AG10803 (cell line): ENCODE measurements at regions not wholly inside any gene's neighbourhood (a gene's known extent, or its start where the extent isn't known, plus 50 kb on each side); places are given as distances from the start of the nearest gene placed in this dataset.

Source experiments
- DNase-seq: peaks from one replicate; pipeline ENCODE4 v3.0.0; 2010; ENCODE audit warnings: low read depth
- H3K4me3 ChIP-seq: 2 replicates; pipeline ENCODE4 v1.5.1; 2011; ENCODE audit warnings: mild to moderate bottlenecking, low read length, control low read depth
- CTCF ChIP-seq: conservative IDR thresholded peaks from 2 replicates; pipeline ENCODE4 v1.5.1; 2011; ENCODE audit warnings: mild to moderate bottlenecking, low read length, control low read depth, inconsistent platforms

DNA sequence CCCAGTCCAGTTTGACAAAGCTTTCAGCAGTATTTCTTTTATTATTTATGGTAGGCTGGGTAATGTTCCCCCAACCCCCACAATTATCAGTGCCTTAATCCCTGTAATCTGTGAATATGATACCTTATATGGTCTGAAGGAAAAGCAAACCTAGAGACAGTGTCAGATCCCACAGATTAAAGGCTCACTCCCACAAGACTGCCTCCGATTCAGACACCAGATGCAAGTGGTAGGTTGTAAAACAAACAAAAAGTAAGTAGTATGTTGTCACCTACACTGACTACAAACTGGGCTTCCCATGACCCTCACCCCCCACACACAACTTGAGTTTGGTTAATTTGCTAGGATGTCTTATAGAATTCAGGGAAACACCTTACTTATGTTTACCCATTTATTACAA is 201.2 kb downstream of the NSG2 start:
- no peak for DNase-seq
- H3K4me3 ChIP-seq: no peak overlapping the region
- TF ChIP-seq CTCF: no peak

DNA sequence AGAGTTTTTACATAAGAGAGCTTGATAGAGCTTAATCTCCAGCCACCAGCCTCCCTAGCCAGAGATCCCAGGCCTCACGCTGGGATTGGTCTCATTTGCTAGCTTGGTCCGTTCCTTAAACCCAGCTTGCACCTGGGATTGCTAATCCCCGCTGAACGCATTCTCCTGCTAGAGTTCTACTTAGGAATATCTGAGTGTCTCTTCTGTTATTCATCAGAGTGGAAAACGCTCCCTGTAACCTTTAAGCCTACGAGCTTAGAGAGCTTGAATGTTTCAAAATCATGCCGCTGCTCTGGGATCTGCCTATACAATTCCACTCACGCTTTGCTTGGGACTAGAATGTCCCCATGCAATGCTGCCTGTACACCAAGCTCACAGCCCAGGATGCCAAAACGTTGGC is 201.8 kb downstream of the NSG2 start:
- H3K4me3 ChIP-seq: no peak overlapping the region
- no peak for TF ChIP-seq CTCF
- DNase-seq: no peak

DNA sequence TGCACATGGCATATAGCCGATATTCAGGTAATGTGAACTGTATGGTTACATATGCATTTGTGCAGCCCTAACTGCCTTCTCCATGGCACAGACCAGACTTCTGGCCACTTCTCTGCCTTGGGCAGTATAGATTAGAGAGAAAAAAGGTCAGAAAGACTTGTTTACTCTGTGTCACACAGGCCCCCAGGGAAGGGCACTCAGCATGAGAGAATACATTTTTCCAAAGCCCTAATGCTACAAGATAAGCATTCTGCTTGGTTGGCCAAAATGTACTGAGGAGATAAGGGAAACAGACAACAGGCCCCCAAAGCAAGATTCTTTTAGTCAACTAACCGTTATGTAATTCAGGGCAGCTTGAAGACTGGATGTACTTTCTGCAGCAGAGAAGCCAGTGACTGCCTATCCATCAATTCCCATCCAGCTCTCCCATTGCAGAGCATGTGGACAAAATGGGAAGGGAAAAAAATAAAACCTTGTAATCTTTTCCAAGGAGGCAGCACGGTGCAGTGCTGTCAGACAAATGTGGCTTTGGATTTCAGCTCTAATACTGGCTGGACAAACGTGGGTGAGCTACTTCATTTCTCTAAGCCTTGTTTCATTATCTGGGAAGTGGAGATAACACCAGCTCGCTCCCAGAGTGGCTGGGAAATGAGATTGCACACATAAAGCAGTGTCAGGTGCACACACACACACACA is 205.9 kb downstream of the NSG2 start:
- H3K4me3 ChIP-seq: no peak overlapping the region
- TF ChIP-seq CTCF: no peak
- no peak for DNase-seq

GRCh38 chr5:174252121-174252520 is 206.6 kb downstream of the NSG2 start:
- no peak for TF ChIP-seq CTCF
- DNase-seq: no peak
- H3K4me3 ChIP-seq: no peak overlapping the region

- no peak overlapping the region for H3K4me3 ChIP-seq
- no peak for TF ChIP-seq CTCF
- DNase-seq: no peak
Observed at GRCh38 chr5:174259696-174260420, 214.4 kb downstream of the NSG2 start.

DNA sequence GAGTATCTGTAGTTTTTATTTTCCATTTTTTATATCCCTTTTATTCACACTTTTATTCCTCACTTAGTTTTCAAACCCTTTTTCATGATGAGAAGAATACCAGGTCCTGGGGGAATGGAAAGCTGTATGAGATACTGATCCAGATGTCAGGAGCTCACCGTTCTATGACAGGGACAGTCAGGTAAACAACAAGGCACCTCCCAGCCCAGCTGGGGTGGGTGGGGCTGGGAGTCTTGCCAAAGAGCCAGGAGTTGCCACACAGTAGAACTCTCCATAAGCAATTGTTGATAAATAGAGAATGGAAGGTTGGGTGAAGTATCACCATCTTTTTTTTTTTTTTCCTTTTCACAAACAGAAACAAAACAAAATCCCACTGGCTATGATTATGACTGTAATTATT is 225.8 kb downstream of the NSG2 start:
- no peak overlapping the region for H3K4me3 ChIP-seq
- TF ChIP-seq CTCF: no peak
- DNase-seq: no peak

DNA sequence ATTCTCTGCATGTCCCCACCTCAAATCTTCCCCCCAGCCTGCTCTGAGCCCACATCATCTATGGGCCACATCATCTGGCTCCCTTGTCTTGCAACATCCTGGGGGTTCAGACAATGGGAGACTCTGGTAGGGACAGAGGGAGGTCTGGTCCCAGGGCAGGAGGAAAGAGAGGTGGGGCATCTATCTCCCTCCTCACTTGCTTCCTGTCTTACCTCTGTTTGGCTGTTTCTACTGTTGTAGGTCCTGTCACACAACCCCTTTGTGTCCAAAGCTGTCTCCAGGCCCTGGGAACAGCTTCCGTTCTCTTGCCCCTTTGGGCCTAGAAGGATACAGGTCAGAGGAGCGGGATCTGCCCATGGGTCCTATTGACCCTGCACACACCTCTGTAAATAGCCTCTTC is 227.2 kb downstream of the NSG2 start:
- DNase-seq: no peak
- H3K4me3 ChIP-seq: no peak overlapping the region
- no peak for TF ChIP-seq CTCF
